Muscle of leg (tissue), 3 donors: ENCODE measurements at regions not wholly inside any gene's neighbourhood (a gene's known extent, or its start where the extent isn't known, plus 50 kb on each side); places are given as distances from the start of the nearest gene placed in this dataset.
A peak's percentile ranks its signal among the peaks of the same experiment; 100 is the strongest.

Source experiments
- DNase-seq: peaks from one replicate; pipeline ENCODE4 v3.0.0; 2013
- H3K27ac ChIP-seq: one replicate; pipeline ENCODE4 v1.5.1; 2013; ENCODE audit warnings: mild to moderate bottlenecking, low read length, control low read depth
- H3K27me3 ChIP-seq: one replicate; pipeline ENCODE4 v1.6.1; 2013; ENCODE audit warnings: low read length; ENCODE audit not compliant: control insufficient read depth, insufficient read depth
- H3K36me3 ChIP-seq: one replicate; pipeline ENCODE4 v1.6.1; 2013; ENCODE audit warnings: low read length; ENCODE audit not compliant: control insufficient read depth, insufficient read depth
- H3K4me1 ChIP-seq: one replicate; pipeline ENCODE4 v1.6.1; 2013; ENCODE audit warnings: low read length; ENCODE audit not compliant: control insufficient read depth, insufficient read depth
- H3K4me3 ChIP-seq: one replicate; pipeline ENCODE4 v1.5.1; 2013; ENCODE audit warnings: low read length, control low read depth
- H3K9me3 ChIP-seq: replicated peaks from 2 replicates; pipeline ENCODE4 v1.6.1; 2013; ENCODE audit warnings: low read depth, low read length; ENCODE audit not compliant: control insufficient read depth
- WGBS: methylation state at CpG from one replicate; pipeline ENCODE4 v1.1.5; 2013; ENCODE audit warnings: missing lambda C conversion rate; ENCODE audit not compliant: insufficient coverage; 5-methylcytosine and 5-hydroxymethylcytosine counted together

DNA sequence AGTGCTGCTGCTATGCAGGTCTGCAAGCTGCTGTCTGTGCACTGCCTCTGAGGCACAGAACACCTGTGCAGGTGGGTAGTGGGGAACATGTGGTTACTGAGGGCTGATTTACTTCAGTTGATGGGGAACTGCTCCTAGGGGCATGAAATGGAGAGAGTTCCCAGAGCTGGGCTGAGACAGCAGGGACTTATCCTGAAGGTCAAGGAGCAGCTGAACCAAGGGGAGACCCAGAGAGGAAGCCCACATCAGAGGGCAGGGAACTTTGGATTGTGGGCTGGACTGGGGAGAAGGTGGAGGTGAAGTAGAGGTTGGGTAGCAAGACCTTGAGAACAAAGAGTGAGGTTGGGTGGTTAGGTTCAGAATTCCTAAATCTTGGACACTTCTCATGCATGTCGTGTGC lies 311.9 kb downstream of the AACS start:
- Histone ChIP-seq H3K4me3 (no peak overlapping the region), H3K27ac (no peak overlapping the region), H3K9me3 (no peaks in the 10 kb centered on the region), H3K4me1 (no peaks in the 10 kb centered on the region), H3K36me3 (no peaks in the 10 kb centered on the region), H3K27me3 (no peaks in the 10 kb centered on the region)
- WGBS, result 100% methylated on average over 1 of the region's 1 CpG
- no peak for DNase-seq

DNA sequence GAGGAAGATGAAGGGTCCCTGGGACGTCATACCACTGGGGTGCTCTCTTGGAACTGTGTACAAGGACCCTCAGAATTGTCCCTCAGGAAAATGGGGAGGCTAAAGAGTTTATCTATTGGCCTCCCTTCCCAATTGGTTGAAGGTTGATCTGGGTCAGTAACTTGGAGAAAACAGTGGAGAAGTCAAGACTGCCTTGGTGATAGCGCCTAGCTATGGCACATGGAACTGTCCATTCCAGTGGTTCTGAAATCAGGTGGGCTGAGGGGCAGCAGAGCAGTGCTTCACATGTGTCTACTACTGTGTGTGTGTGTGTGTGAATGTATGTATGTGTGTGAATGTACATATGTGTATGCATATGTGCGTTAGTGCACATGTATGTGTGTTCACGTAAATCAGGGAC lies 316.1 kb downstream of the AACS start:
- Histone ChIP-seq H3K4me1 (no peaks in the 10 kb centered on the region), H3K4me3 (no peak overlapping the region), H3K27me3 (no peaks in the 10 kb centered on the region), H3K27ac (no peak overlapping the region), H3K9me3 (no peaks in the 10 kb centered on the region), H3K36me3 (no peaks in the 10 kb centered on the region)
- DNase-seq, result no peak
- WGBS, result 86% methylated on average over 4 of the region's 4 CpGs

DNA sequence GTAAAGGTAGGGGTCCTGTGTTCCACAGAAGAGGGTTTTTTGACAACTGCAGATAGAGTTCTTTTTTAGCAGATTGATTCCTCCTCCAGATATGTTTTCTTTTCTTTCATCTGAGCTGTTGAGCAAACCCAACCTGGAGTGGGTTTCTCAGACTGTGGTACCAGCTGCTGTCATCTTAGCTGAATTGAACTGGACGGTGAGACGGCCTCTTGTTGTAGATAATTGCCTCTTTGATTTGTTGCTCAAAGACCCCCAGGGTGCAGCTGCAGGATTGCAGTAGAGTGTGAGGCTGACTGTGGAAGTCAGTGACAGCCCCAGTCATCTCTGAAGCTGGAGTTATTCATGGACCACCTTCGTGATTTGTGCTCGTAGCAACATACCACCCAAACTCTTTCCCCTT lies 317.7 kb downstream of the AACS start:
- no peaks in the 10 kb centered on the region for H3K4me1 ChIP-seq
- no peak for DNase-seq
- H3K4me3 ChIP-seq, result no peak overlapping the region
- H3K27me3 ChIP-seq, result no peaks in the 10 kb centered on the region
- H3K27ac ChIP-seq, result no peak overlapping the region
- H3K36me3 ChIP-seq, result no peaks in the 10 kb centered on the region
- H3K9me3 ChIP-seq, result no peaks in the 10 kb centered on the region
- 33% methylated on average over 2 of the region's 4 CpGs for WGBS

DNA sequence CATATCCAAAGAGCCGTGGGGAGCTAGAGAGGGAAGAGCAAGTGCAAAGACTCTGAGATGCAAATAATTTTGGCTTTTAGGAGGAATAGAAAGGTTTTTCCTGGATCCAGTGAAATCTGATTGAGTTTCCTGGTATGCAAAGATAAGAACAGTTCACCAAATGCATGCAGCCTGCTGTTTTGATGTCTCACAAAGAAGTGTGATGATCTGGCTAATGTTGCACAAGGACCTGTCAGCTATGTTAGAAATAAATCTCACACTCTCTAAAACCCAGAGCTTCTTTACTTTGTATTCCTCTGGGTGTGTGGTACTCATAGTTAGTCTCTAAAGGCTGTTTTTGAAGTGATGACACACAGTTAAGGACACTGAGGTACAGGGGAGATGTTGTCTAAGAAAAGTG lies 321.4 kb downstream of the AACS start:
- WGBS, result 75% methylated on average over 1 of the region's 1 CpG
- Histone ChIP-seq H3K36me3 (no peaks in the 10 kb centered on the region), H3K9me3 (no peaks in the 10 kb centered on the region), H3K4me3 (no peak overlapping the region), H3K27ac (no peak overlapping the region), H3K27me3 (no peaks in the 10 kb centered on the region), H3K4me1 (no peaks in the 10 kb centered on the region)
- DNase-seq, result no peak

DNA sequence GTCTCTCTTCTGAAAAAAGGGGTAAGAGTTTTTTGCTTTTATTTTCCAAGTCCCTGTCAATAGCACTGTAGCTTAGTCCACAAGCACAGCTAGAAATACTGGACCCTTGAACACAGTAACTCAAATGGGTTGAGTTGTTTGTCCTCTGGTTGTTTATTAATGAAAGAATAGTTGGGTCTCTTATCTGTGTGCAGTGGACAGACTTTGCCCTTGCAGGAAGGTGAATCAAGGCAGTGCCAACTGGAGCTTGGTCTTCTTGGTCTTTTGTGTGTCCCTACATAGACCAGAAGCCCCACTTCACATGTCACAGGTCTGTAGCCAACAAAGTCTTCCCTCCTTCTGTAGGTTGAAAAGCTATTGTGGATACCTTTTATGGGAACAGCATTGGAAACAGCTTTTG lies 322.0 kb downstream of the AACS start:
- Histone ChIP-seq H3K4me1 (no peaks in the 10 kb centered on the region), H3K27me3 (no peaks in the 10 kb centered on the region), H3K9me3 (no peaks in the 10 kb centered on the region), H3K27ac (no peak overlapping the region), H3K36me3 (no peaks in the 10 kb centered on the region), H3K4me3 (no peak overlapping the region)
- DNase-seq, result no peak

DNA sequence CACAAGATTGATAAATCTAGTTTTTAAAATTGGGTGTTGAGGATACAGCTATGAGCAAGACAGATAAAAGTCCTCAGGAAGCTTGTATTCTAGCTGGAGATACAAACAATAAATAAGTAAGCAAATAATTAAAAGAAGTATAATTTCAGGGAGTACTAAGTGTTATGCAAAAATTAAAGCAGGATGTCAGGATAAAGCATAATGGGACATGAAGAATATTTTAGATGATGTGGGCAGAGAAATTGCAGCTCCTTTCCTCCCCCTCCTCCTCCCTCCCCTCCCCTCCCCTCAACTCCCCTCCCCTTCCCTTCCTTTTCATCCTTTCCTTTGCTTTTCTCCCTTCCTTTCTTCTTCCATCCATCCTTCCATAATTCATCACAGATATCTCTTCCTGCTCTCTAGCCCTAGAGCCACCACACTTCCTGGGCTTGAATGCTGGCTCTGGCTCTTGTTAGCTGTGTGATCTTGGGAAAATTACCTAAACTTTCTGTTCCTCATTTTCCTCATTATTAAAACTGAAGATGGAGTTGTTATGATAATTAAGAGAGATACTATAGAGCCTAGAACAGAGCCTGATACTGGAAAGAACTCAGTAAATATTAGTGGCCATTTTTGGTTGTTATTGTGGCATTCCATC lies 323.9 kb downstream of the AACS start:
- no peaks in the 10 kb centered on the region for H3K4me1 ChIP-seq
- no peak overlapping the region for H3K27ac ChIP-seq
- no peaks in the 10 kb centered on the region for H3K9me3 ChIP-seq

DNA sequence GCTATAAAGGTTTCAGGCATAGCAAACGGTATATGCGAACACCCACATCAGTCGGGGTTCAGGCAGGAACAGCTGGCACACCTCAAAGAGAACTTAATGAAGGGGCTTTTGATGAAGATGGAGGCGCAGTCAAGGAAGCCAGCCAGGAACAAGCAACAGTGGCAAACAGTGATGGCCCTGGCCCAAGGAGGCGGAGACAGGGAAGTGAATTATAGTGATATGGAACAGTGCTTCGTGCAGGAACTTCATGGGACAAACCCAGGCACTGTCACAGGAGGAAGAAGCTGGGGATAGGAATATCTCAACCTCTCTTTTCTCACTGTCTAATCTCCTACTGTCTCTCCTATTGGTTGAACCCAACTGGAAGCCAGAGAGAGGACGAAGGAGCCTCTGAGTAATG lies 328.3 kb downstream of the AACS start:
- Histone ChIP-seq H3K4me1 (no peaks in the 10 kb centered on the region), H3K27ac (no peak overlapping the region), H3K27me3 (no peaks in the 10 kb centered on the region), H3K4me3 (no peak overlapping the region), H3K36me3 (no peaks in the 10 kb centered on the region), H3K9me3 (no peaks in the 10 kb centered on the region)
- no peak for DNase-seq
- WGBS, result 74% methylated on average over 5 of the region's 7 CpGs

More for the DNA sequence above, 323.9 kb downstream of the AACS start:
- no peak for DNase-seq
- Histone ChIP-seq H3K4me3 (no peak overlapping the region), H3K27me3 (no peaks in the 10 kb centered on the region), H3K36me3 (no peaks in the 10 kb centered on the region)

DNA sequence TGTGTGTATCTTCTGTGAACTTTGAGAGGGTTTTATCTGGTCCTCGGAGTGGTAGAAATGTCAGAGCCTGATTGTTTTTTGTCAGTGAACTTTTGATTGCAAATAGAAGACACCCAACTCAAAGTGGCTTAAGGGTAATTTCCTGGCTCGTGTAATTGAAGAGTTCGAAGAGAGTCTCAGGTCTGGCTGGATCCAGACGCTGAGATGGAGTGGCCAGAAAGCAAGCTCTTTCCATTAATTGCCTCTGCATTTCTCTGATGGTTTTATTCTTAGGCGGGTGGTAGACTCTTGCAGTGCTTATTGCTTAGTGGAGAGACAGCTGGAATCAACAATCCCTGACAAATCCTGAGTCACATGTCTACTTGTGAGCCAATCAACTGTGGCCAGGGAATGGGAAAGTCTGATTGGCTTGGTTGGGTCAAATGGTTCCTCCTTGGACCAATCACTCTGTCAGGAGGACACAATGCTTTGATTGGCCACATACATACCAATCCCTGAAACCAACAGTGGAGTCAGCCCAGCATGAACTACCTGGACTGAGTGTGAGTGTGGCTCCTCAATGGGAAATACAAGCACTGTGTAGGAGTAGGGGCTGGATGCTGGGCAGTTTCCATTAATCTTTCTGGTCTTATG lies 330.5 kb downstream of the AACS start:
- whole genome bisulfite sequencing, result 83% methylated on average over 4 of the region's 5 CpGs
- no peaks in the 10 kb centered on the region for H3K36me3 ChIP-seq
- no peaks in the 10 kb centered on the region for H3K27me3 ChIP-seq
- no peaks in the 10 kb centered on the region for H3K9me3 ChIP-seq
- H3K27ac ChIP-seq, result no peak overlapping the region
- no peak for DNase-seq
- no peak overlapping the region for H3K4me3 ChIP-seq
- H3K4me1 ChIP-seq, result no peaks in the 10 kb centered on the region

DNA sequence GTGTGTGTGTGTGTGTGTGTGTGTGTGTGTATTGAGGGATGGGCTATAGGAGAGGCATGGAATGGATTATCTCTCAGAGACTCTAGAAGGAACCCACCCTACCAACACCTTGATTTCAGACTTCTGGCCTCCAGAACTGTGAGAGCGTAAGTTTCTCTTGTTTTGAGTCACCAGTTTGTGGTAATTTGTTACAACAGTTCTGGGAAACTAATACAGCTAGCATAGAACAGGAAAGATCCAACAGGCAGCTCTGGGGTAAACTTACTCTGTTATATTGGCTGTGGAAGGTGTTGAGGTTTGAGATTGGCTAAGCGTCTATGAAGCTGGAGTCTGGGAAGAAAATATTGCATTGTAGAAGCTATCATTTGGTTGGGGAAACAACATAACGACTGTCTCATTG lies 334.3 kb downstream of the AACS start:
- H3K36me3 ChIP-seq, result no peaks in the 10 kb centered on the region
- H3K27me3 ChIP-seq, result peaks cover 3% of the 10 kb centered on the region
- no peak overlapping the region for H3K27ac ChIP-seq
- no peaks in the 10 kb centered on the region for H3K4me1 ChIP-seq
- H3K9me3 ChIP-seq, result peaks cover 15% of the 10 kb centered on the region
- WGBS, result 78% methylated on average over 2 of the region's 3 CpGs
- DNase-seq, result no peak
- H3K4me3 ChIP-seq, result no peak overlapping the region

DNA sequence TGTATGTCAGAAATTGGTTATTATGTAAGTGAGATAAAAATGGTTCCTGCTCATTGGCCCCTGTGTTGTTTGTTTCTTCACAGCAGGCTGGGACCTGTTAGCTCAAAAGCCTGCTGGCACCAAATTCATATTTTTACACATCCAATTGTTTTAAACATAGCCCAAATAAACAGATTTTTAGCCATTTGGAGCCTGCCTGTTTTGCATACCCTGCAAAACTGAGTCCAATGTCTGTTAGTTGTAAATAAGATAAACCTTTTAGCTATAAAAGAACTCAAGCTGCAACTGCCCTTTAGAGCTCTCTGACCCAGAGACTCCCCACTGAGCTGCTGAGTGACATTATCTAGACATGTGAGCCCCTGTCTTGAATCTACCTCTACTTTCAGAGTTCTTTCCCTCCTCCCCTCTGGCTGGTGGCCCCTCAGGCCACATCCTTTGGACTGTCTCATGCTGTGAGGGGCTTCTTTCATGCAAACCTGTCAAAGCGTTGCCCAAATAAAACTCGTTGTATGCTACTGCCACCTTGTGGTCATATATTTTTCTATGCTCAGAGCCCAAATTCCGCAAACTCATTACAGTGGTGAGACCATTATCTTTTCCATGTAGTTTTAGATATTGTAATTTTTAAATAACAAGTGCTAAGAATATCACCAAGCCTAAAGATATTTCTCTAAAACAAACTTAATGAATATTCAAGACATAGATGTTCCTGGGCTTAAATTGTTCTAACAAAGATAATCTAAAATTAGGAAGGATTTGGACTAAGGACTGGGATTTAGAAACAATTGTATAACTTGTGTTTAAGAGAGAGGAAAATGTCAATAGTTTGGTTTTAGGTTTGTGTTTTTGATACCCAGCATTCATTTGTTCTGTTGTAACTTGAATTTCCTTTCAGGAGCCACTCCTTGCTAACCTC lies 337.9 kb downstream of the AACS start:
- H3K27me3 ChIP-seq, result peaks cover 3% of the 10 kb centered on the region
- H3K4me3 ChIP-seq, result no peak overlapping the region
- WGBS, result no CpG with 5 or more reads among the region's 3 CpGs
- H3K27ac ChIP-seq, result no peak overlapping the region
- H3K4me1 ChIP-seq, result no peaks in the 10 kb centered on the region
- no peaks in the 10 kb centered on the region for H3K36me3 ChIP-seq
- peaks cover 15% of the 10 kb centered on the region for H3K9me3 ChIP-seq
- DNase-seq, result peak; percentile 5
